Gastrocnemius medialis (tissue), 4 donors: ENCODE measurements at regions not wholly inside any gene's neighbourhood (a gene's known extent, or its start where the extent isn't known, plus 50 kb on each side); places are given as distances from the start of the nearest gene placed in this dataset.

ENCODE experiments used
- ATAC-seq, 2 donors: fragments of 150-250 bp; one replicate each; pipeline ENCODE4 v1.9.1; 2016
- DNase-seq, 2 donors: peaks; one replicate each; pipeline ENCODE4 v3.0.0-alpha.2; 2019
- H3K27ac ChIP-seq, 4 donors: fragments of 200-600 bp; sonication (generic); 1 replicate in 1 of 4; 2 replicates in 3 of 4; pipeline ENCODE4 v1.5.1; 2016 to 2018; ENCODE audit warnings: mild to moderate bottlenecking in 2 of 4, moderate library complexity in 1 of 4
- H3K27me3 ChIP-seq, 3 donors: fragments of 200-600 bp; sonication (generic) in 2 of 3; 1 replicate in 1 of 3; 2 replicates in 2 of 3; pipeline versions ENCODE4 v1.5.1 to v1.6.0; 2016 to 2019; ENCODE audit warnings: mild to moderate bottlenecking in 1 of 3, moderate library complexity in 1 of 3
- H3K36me3 ChIP-seq, 2 donors: fragments of 200-600 bp; sonication (generic) in 1 of 2; one replicate each; pipeline ENCODE4 v1.5.1; 2017 to 2018
- H3K4me1 ChIP-seq, 2 donors: fragments of 200-600 bp; sonication (generic) in 1 of 2; one replicate each; pipeline ENCODE4 v1.5.1; 2016 to 2017; ENCODE audit warnings: mild to moderate bottlenecking in 2 of 2
- H3K4me3 ChIP-seq, 4 donors: fragments of 200-600 bp; sonication (generic) in 3 of 4; 1 replicate in 1 of 4; 2 replicates in 3 of 4; pipeline ENCODE4 v1.5.1; 2016 to 2019; ENCODE audit warnings: mild to moderate bottlenecking in 2 of 4
- H3K9me3 ChIP-seq, 3 donors: fragments of 200-600 bp; sonication (generic) in 2 of 3; 1 replicate in 1 of 3; 2 replicates in 2 of 3; pipeline ENCODE4 v1.5.1; 2016 to 2019
- CTCF ChIP-seq, 5 experiments: fragments of 450-650 bp in 3 of 5; fragments of 200-600 bp in 2 of 5; sonication (generic) in 2 of 5; IDR thresholded peaks in 4 of 5; conservative IDR thresholded peaks in 1 of 5; 1 replicate in 4 of 5; 2 replicates in 1 of 5; pipeline ENCODE4 v1.5.1; 2016 to 2019; ENCODE audit warnings: antibody characterized with exemption in 5 of 5, mild to moderate bottlenecking in 3 of 5, moderate library complexity in 3 of 5
- POLR2A ChIP-seq, 2 donors: fragments of 450-650 bp; IDR thresholded peaks; one replicate each; pipeline ENCODE4 v1.6.1; 2017; ENCODE audit warnings: antibody characterized with exemption in 2 of 2, mild to moderate bottlenecking in 2 of 2, moderate library complexity in 2 of 2
- in situ Hi-C, 4 donors: fragments of 200-750 bp; cut with MboI; loops; one replicate each; pipeline versions ENCODE4 v1.15.0 to v1.8.0; 2017; ENCODE audit warnings: low sequenced_read_pairs in 4 of 4
- intact Hi-C: fragments of 100-400 bp; cut with DNase I; formaldehyde crosslinking; loops from one replicate; pipeline ENCODE4 v1.15.1; 2023; ENCODE audit warnings: low total_unique reads

DNA sequence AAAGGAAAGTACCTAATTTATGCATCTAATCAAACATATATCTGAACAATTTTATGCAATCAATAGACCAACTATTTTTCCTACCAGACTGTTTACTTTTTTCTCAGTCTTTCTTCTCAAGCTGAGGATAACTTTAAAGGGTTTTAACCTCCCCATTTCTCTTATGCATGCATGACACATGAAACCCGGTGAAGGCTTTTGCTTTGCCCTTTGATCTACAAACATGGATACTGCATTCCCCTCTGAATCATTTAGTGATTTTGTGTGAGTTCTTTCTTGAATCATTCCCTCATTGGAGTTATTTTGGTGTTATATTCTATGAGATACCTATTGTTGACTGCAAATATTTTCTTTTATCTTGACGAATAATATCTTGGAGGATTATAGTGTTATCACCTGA, 931.9 kb upstream of the CNTNAP5 start:
- intact Hi-C loops, result no loop called here
- Histone ChIP-seq H3K4me1 (no peaks in the 10 kb centered on the region), H3K4me3 (no peak overlapping the region), H3K27ac (no peak overlapping the region), H3K36me3 (no peaks in the 10 kb centered on the region), H3K27me3 (no peaks in the 10 kb centered on the region), H3K9me3 (no peaks in the 10 kb centered on the region)
- ATAC-seq (no peak), DNase-seq (no peak)
- TF ChIP-seq CTCF (IDR thresholded peaks at IDR 0.05 in 4 of 5, conservative IDR thresholded peaks at IDR 0.05 in 1 of 5), result no peak
- no peak for TF ChIP-seq POLR2A (IDR thresholded peaks at IDR 0.05)
- in situ Hi-C loops, result no loop called here

DNA sequence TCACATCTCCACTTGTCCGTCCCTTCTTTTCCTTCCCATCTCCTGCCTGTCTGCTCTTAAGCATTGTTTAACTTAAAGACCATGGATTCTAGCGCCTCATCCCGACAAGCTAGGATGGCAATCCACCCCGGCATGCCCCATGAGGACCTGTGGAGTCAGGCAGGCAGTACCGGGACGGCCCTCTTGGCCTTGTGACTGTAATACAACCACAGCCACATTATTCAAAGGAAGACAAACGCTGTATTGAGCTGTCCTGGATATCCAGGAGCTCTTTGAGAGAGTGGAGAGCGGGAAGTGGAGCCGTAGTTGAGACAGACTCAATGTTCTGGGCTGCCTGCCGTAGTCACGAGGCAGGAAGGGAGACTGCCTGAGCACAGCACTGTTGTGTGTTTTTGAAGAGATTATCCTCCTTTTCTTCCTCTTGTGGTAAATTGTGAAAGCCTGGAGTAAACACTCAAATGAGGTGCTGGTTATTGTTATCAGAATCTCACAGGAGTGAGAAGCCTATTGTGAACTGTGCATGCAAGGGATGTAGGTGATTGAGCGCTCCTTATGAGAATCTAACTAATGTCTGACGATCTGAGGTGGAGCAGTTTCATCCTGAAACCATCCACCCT, 929.8 kb upstream of the CNTNAP5 start:
- in situ Hi-C loops, result no loop called here
- H3K9me3 ChIP-seq, result no peaks in the 10 kb centered on the region
- intact Hi-C loops, result no loop called here
- no peaks in the 10 kb centered on the region for H3K4me1 ChIP-seq
- H3K27me3 ChIP-seq, result no peaks in the 10 kb centered on the region
- H3K4me3 ChIP-seq, result no peak overlapping the region
- no peak overlapping the region for H3K27ac ChIP-seq
- no peak for DNase-seq
- ATAC-seq, result no peak
- H3K36me3 ChIP-seq, result no peaks in the 10 kb centered on the region
- no peak for TF ChIP-seq POLR2A (IDR thresholded peaks at IDR 0.05)
- TF ChIP-seq CTCF (IDR thresholded peaks at IDR 0.05 in 4 of 5, conservative IDR thresholded peaks at IDR 0.05 in 1 of 5), result no peak

DNA sequence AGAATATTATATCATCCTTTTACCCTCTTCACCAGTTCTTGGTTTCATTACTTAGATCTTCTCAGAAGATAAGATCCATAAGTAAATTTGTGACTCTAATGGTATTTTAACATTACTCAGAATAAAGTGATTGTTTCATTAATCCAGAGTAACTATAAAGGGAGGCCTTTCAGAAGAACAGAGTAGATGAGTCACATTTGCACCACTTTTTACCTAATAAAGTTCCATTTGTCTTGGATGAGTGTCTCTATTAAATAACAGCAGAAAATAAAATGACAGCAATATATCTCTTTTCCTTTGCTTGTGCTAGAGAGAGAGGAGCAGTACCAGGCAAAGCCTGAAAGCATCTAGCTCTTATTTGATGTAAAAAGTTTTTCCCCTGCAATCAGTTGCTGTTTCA, 926.5 kb upstream of the CNTNAP5 start:
- Histone ChIP-seq H3K27me3 (no peaks in the 10 kb centered on the region), H3K27ac (no peak overlapping the region), H3K4me1 (no peaks in the 10 kb centered on the region), H3K9me3 (no peaks in the 10 kb centered on the region), H3K36me3 (no peaks in the 10 kb centered on the region), H3K4me3 (no peak overlapping the region)
- in situ Hi-C loops, result no loop called here
- no peak for ATAC-seq
- TF ChIP-seq CTCF (IDR thresholded peaks at IDR 0.05 in 4 of 5, conservative IDR thresholded peaks at IDR 0.05 in 1 of 5), result no peak
- no peak for TF ChIP-seq POLR2A (IDR thresholded peaks at IDR 0.05)
- intact Hi-C loops, result no loop called here
- no peak for DNase-seq

GRCh38 chr2:123101434-123101833, 923.7 kb upstream of the CNTNAP5 start:
- DNase-seq (no peak), ATAC-seq (no peak)
- in situ Hi-C loops, result no loop called here
- Histone ChIP-seq H3K4me1 (no peaks in the 10 kb centered on the region), H3K36me3 (no peaks in the 10 kb centered on the region), H3K9me3 (no peaks in the 10 kb centered on the region), H3K4me3 (no peak overlapping the region), H3K27ac (no peak overlapping the region), H3K27me3 (no peaks in the 10 kb centered on the region)
- intact Hi-C loops, result no loop called here
- TF ChIP-seq CTCF (IDR thresholded peaks at IDR 0.05 in 4 of 5, conservative IDR thresholded peaks at IDR 0.05 in 1 of 5), result no peak
- TF ChIP-seq POLR2A (IDR thresholded peaks at IDR 0.05), result no peak

DNA sequence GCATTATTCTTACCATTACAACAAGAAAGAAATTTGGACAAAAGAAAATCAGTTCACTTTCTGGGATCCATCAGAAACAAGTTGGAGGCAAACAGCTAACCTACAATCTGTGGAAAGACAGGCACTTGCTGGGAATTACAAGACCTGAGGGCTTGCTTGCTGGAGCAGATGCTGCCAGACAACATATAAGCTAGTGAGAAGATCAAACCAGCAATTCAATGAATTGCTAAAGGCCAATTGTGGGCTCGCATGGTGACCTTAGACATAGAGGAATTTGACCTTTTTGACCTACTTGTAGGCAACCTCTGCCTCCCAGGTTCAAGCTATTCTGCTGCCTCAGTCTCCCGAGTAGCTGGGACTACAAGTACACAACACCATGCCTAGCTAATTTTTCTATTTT, 921.2 kb upstream of the CNTNAP5 start:
- H3K4me3 ChIP-seq, result no peak overlapping the region
- no peak for DNase-seq
- TF ChIP-seq POLR2A (IDR thresholded peaks at IDR 0.05), result no peak
- TF ChIP-seq CTCF (IDR thresholded peaks at IDR 0.05 in 4 of 5, conservative IDR thresholded peaks at IDR 0.05 in 1 of 5), result no peak
- no peaks in the 10 kb centered on the region for H3K27me3 ChIP-seq
- no peak for ATAC-seq
- intact Hi-C loops (no loop called here), in situ Hi-C loops (no loop called here)
- no peaks in the 10 kb centered on the region for H3K36me3 ChIP-seq
- no peaks in the 10 kb centered on the region for H3K9me3 ChIP-seq
- H3K4me1 ChIP-seq, result no peaks in the 10 kb centered on the region
- H3K27ac ChIP-seq, result no peak overlapping the region
